ENCODE measurements at regions not wholly inside any gene's neighbourhood (a gene's known extent, or its start where the extent isn't known, plus 50 kb on each side); places are given as distances from the start of the nearest gene placed in this dataset.
A peak's percentile ranks its signal among the peaks of the same experiment; 100 is the strongest.

DNA sequence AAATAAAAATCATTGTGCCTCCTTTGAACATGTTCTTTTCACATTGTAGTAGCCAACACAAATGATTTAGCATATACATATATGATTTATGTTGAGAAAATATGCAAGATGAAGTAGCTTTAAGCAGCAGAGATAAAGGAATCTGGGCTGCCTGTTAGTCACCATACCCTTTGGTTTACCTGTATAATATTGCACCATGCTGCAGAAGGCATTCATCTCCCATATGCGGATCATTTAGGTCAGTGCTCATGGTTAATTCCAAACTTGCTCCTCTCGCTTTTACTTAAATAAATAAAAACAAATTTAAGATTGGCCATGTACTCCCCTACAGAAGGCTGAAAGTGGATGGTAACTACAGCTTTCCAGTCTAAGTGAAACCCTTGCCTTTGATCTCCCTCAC, 86.7 kb upstream of the TBL1XR1 start:
- TF ChIP-seq EZH2 (IDR thresholded peaks at IDR 0.05; ENCODE audit: borderline replicate concordance, low read depth, low read length, poor library complexity, severe bottlenecking): no peak
- TF ChIP-seq, protein P1, sequence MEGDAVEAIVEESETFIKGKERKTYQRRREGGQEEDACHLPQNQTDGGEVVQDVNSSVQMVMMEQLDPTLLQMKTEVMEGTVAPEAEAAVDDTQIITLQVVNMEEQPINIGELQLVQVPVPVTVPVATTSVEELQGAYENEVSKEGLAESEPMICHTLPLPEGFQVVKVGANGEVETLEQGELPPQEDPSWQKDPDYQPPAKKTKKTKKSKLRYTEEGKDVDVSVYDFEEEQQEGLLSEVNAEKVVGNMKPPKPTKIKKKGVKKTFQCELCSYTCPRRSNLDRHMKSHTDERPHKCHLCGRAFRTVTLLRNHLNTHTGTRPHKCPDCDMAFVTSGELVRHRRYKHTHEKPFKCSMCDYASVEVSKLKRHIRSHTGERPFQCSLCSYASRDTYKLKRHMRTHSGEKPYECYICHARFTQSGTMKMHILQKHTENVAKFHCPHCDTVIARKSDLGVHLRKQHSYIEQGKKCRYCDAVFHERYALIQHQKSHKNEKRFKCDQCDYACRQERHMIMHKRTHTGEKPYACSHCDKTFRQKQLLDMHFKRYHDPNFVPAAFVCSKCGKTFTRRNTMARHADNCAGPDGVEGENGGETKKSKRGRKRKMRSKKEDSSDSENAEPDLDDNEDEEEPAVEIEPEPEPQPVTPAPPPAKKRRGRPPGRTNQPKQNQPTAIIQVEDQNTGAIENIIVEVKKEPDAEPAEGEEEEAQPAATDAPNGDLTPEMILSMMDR (conservative IDR thresholded peaks at IDR 0.05; ENCODE audit: low read depth, low read length): no peak
- Histone ChIP-seq H3K36me3 (ENCODE audit: insufficient read depth, low read length, poor library complexity, severe bottlenecking) (no peaks in the 10 kb centered on the region), H3K4me1 (ENCODE audit: insufficient read depth, low read length, poor library complexity, severe bottlenecking) (peaks cover 36% of the 10 kb centered on the region), H3K4me3 (ENCODE audit: low read depth, low read length, poor library complexity, severe bottlenecking) (no peak overlapping the region), H3K27me3 (replicated peaks; ENCODE audit: insufficient read depth, low read depth, low read length, poor library complexity) (no peaks in the 10 kb centered on the region), H3K9me3 (ENCODE audit: low read depth, low read length, poor library complexity, severe bottlenecking) (no peaks in the 10 kb centered on the region), H3K27ac (ENCODE audit: low read depth, low read length, poor library complexity, severe bottlenecking) (peak overlapping the region; percentile 57)
- DNase-seq (ENCODE audit: low spot score): no peak
- ChIA-PET POLR2A (ENCODE audit: low non-redundant PET) (no interaction called here), CTCF (no interaction called here)
- intact Hi-C loops (cut with micrococcal nuclease; ENCODE audit: unreplicated experiment): loop anchor here (5.0 kb wide), 1 partner anchor 68 kb away; no protein-coding TSS in a partner anchor
- no TSS peak for BruUV-seq (replicated peaks)

GRCh38 chr3:177284383-177284881, 87.2 kb upstream of the TBL1XR1 start:
- DNase-seq (ENCODE audit: low spot score): peak; percentile 95
- H3K27ac ChIP-seq (ENCODE audit: low read depth, low read length, poor library complexity, severe bottlenecking): peak overlapping the region; percentile 57

DNA sequence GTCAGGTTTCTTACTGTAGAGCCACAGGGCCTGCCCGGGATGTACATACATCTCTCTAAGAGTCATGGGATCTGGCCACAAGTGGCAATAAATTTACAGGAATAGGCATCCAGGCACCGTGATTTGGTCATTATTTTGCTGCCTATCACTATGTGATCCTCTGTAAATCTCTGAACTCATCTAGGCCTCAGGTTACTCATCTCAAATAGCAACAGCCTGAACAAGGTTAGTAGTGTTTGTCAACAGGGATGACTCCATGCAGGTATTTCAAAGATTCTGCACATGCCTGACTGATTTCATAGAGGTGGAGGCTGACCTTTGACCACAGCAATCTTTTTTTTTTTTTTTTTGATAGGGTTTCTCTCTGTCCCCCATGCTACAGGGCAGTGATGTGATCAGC, 88.8 kb upstream of the TBL1XR1 start:
- ChIA-PET CTCF (interaction anchor here (0.7 kb wide), 1 partner anchor 71 kb away, joined by 7 read pairs; no protein-coding TSS in a partner anchor), POLR2A (ENCODE audit: low non-redundant PET) (no interaction called here)
- peaks cover 36% of the 10 kb centered on the region for H3K4me1 ChIP-seq (ENCODE audit: insufficient read depth, low read length, poor library complexity, severe bottlenecking)
- no peaks in the 10 kb centered on the region for H3K27me3 ChIP-seq (replicated peaks; ENCODE audit: insufficient read depth, low read depth, low read length, poor library complexity)
- BruUV-seq (replicated peaks): no TSS peak
- no peak overlapping the region for H3K4me3 ChIP-seq (ENCODE audit: low read depth, low read length, poor library complexity, severe bottlenecking)
- H3K9me3 ChIP-seq (ENCODE audit: low read depth, low read length, poor library complexity, severe bottlenecking): no peaks in the 10 kb centered on the region
- TF ChIP-seq, protein P1 (conservative IDR thresholded peaks at IDR 0.05; ENCODE audit: low read depth, low read length): no peak
- TF ChIP-seq EZH2 (IDR thresholded peaks at IDR 0.05; ENCODE audit: borderline replicate concordance, low read depth, low read length, poor library complexity, severe bottlenecking): no peak
- intact Hi-C loops (cut with micrococcal nuclease; ENCODE audit: unreplicated experiment): no loop called here
- no peak overlapping the region for H3K27ac ChIP-seq (ENCODE audit: low read depth, low read length, poor library complexity, severe bottlenecking)
- DNase-seq (ENCODE audit: low spot score): no peak
- H3K36me3 ChIP-seq (ENCODE audit: insufficient read depth, low read length, poor library complexity, severe bottlenecking): no peaks in the 10 kb centered on the region

More at GRCh38 chr3:177284383-177284881, 87.2 kb upstream of the TBL1XR1 start:
- POLR2A ChIA-PET (ENCODE audit: low non-redundant PET): no interaction called here
- CTCF ChIA-PET: no interaction called here
- no peaks in the 10 kb centered on the region for H3K27me3 ChIP-seq (replicated peaks; ENCODE audit: insufficient read depth, low read depth, low read length, poor library complexity)
- no peaks in the 10 kb centered on the region for H3K36me3 ChIP-seq (ENCODE audit: insufficient read depth, low read length, poor library complexity, severe bottlenecking)
- intact Hi-C loops (cut with micrococcal nuclease; ENCODE audit: unreplicated experiment): loop anchor here (5.0 kb wide), 1 partner anchor 68 kb away; no protein-coding TSS in a partner anchor
- no peaks in the 10 kb centered on the region for H3K9me3 ChIP-seq (ENCODE audit: low read depth, low read length, poor library complexity, severe bottlenecking)
- H3K4me1 ChIP-seq (ENCODE audit: insufficient read depth, low read length, poor library complexity, severe bottlenecking): peaks cover 36% of the 10 kb centered on the region
- BruUV-seq (replicated peaks): no TSS peak
- TF ChIP-seq EZH2 (IDR thresholded peaks at IDR 0.05; ENCODE audit: borderline replicate concordance, low read depth, low read length, poor library complexity, severe bottlenecking): no peak
- TF ChIP-seq, protein P1 (conservative IDR thresholded peaks at IDR 0.05; ENCODE audit: low read depth, low read length): peak; percentile 19; the same call in 1 of the 2 replicates
- no peak overlapping the region for H3K4me3 ChIP-seq (ENCODE audit: low read depth, low read length, poor library complexity, severe bottlenecking)

All from A673 (cell line).